Progenitor cell of endocrine pancreas (in vitro differentiated cells): ENCODE measurements at regions not wholly inside any gene's neighbourhood (a gene's known extent, or its start where the extent isn't known, plus 50 kb on each side); places are given as distances from the start of the nearest gene placed in this dataset.

ENCODE experiments used
- DNase-seq: peaks from one replicate; pipeline ENCODE4 v3.0.0; 2021; ENCODE audit warnings: low spot score; ENCODE audit not compliant: unreplicated experiment
- H3K27ac Mint-ChIP-seq: 2 replicates; pipeline ENCODE4 v1.8.0; 2021; ENCODE audit warnings: mild to moderate bottlenecking, moderate library complexity, mixed read lengths
- H3K27me3 Mint-ChIP-seq: 2 replicates; pipeline ENCODE4 v1.8.0; 2021; ENCODE audit warnings: mixed read lengths
- H3K36me3 Mint-ChIP-seq: 2 replicates; pipeline ENCODE4 v1.8.0; 2022; ENCODE audit warnings: mixed read lengths; ENCODE audit not compliant: insufficient read depth
- H3K4me1 Mint-ChIP-seq: 2 replicates; pipeline ENCODE4 v1.8.0; 2021; ENCODE audit warnings: low read depth, mixed read lengths
- H3K4me3 Mint-ChIP-seq: 2 replicates; pipeline ENCODE4 v1.8.0; 2021; ENCODE audit warnings: low read depth, mild to moderate bottlenecking, moderate library complexity, mixed read lengths
- H3K9me3 Mint-ChIP-seq: 2 replicates; pipeline ENCODE4 v1.8.0; 2021; ENCODE audit warnings: low read depth, mixed read lengths
- CTCF ChIP-seq: fragments of 200-600 bp; sonication (generic); IDR thresholded peaks from one replicate; pipeline ENCODE4 v1.5.0; 2021; ENCODE audit warnings: antibody characterized with exemption, mild to moderate bottlenecking; ENCODE audit not compliant: unreplicated experiment

GRCh38 chr11:107102692-107103477 lies 84.6 kb upstream of the GUCY1A2 start:
- no peak for DNase-seq

DNA sequence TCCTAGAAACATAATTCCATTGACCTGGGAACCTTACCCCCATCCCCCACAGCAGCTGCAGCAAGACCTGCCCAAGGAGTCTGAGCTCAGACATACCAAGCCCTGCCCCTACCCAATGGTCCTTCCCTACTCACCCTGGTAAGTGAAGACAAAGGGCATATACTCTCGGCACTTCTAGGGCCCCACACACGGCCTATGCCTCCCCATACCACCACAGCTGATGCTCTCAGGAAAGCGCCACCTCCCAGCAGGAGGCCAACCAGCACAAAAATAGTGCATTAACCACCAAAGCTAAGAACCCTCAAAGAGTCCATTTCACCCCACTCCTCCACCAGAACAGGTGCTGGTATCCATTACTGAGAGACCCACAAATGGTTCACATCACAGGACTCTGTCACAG lies 74.4 kb upstream of the GUCY1A2 start:
- H3K4me1 Mint-ChIP-seq = no peaks in the 10 kb centered on the region
- H3K9me3 Mint-ChIP-seq = peaks cover 27% of the 10 kb centered on the region
- H3K4me3 Mint-ChIP-seq = no peak overlapping the region
- no peak overlapping the region for H3K27ac Mint-ChIP-seq
- H3K36me3 Mint-ChIP-seq = no peaks in the 10 kb centered on the region
- no peaks in the 10 kb centered on the region for H3K27me3 Mint-ChIP-seq
- no peak for TF ChIP-seq CTCF
- no peak for DNase-seq

More at GRCh38 chr11:107102692-107103477, 84.6 kb upstream of the GUCY1A2 start:
- Mint-ChIP-seq H3K4me1 (no peaks in the 10 kb centered on the region), H3K27ac (no peak overlapping the region), H3K36me3 (no peaks in the 10 kb centered on the region), H3K4me3 (no peak overlapping the region), H3K9me3 (peaks cover 16% of the 10 kb centered on the region), H3K27me3 (no peaks in the 10 kb centered on the region)
- TF ChIP-seq CTCF = no peak

GRCh38 chr11:107078375-107078774 lies 60.1 kb upstream of the GUCY1A2 start:
- H3K27me3 Mint-ChIP-seq = no peaks in the 10 kb centered on the region
- TF ChIP-seq CTCF = no peak
- H3K36me3 Mint-ChIP-seq = peaks cover 2% of the 10 kb centered on the region
- no peak overlapping the region for H3K4me3 Mint-ChIP-seq
- H3K4me1 Mint-ChIP-seq = no peaks in the 10 kb centered on the region
- H3K27ac Mint-ChIP-seq = no peak overlapping the region
- H3K9me3 Mint-ChIP-seq = peaks cover 17% of the 10 kb centered on the region
- DNase-seq = no peak

DNA sequence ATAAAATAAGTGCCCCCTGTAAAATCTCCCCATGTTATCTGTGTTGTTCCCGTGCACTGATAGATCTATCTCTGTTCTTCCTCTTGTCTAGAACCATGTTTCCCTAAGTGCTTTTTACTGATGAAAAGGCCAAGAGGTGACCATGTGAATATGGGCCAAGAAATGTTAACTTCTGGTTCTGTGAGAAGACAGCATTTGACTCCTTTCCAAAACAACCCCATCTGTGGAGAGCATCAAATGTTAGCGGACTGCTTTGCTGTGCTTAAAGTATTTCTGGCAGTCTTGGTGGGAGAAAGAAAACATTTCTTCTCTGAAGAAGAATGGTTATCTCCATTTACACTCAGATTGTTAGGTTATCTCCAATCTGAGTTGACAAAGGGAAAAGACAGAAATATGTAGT lies 58.6 kb upstream of the GUCY1A2 start:
- no peak overlapping the region for H3K27ac Mint-ChIP-seq
- no peak overlapping the region for H3K4me3 Mint-ChIP-seq
- H3K27me3 Mint-ChIP-seq = no peaks in the 10 kb centered on the region
- H3K9me3 Mint-ChIP-seq = peaks cover 7% of the 10 kb centered on the region
- DNase-seq = no peak
- no peak for TF ChIP-seq CTCF
- H3K4me1 Mint-ChIP-seq = no peaks in the 10 kb centered on the region
- H3K36me3 Mint-ChIP-seq = no peaks in the 10 kb centered on the region

DNA sequence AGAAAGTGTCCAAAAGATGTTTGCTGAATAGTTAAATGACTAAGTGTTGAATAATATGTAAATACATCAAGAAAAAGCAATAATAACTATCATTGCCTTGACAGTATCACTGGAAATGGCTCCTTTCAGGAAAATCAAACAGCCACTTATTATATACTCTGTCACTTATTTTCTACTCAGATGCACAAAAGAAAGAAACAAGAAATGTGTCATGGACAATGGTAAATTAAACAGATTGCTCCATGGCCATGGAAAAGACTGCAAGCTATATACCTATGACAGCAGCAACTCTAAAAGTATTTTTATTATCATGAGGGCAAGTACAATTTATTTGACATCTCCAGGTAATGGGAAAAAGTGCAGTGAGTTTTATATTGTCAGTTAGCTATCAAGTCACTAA lies 52.9 kb upstream of the GUCY1A2 start:
- H3K4me1 Mint-ChIP-seq = no peaks in the 10 kb centered on the region
- TF ChIP-seq CTCF = no peak

More for the DNA sequence above, 52.9 kb upstream of the GUCY1A2 start:
- H3K4me3 Mint-ChIP-seq = no peak overlapping the region
- H3K27ac Mint-ChIP-seq = no peak overlapping the region
- no peak for DNase-seq
- H3K36me3 Mint-ChIP-seq = no peaks in the 10 kb centered on the region
- no peaks in the 10 kb centered on the region for H3K9me3 Mint-ChIP-seq
- H3K27me3 Mint-ChIP-seq = no peaks in the 10 kb centered on the region
